Hematopoietic multipotent progenitor cell treated with erythropoietin and hydrocortisone succinate and interleukin-3 and kit ligand, for 8 days (in vitro differentiated cells): ENCODE measurements at regions not wholly inside any gene's neighbourhood (a gene's known extent, or its start where the extent isn't known, plus 50 kb on each side); places are given as distances from the start of the nearest gene placed in this dataset.
"Not testable (repeated sequence)": the region's sequence is repeated elsewhere in the genome, so short reads cannot be mapped to it uniquely, and the experiment has no call there.

Source experiments
- DNase-seq: peaks from one replicate; pipeline ENCODE4 v3.0.0-alpha.2; 2015

DNA sequence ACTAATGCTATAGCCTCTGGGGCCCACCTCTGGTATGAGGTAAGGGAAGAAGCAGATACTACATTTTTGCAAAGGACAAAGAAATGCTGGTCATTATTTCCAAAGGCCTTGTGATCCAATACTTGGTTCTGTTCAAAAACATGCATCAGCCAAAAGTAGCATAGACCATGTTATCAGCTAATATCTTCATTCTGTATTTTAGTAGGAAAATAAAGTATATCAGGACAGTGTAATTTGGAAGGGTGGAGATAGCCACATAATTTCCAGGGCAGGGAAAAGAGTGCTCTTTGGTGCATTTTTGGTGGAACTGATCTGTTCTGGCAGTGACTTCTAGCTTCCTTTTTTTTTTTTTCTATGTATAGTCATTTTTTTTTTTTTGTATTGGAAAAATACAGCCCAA lies 258.0 kb upstream of the SOX4 start:
- DNase-seq, result no peak

DNA sequence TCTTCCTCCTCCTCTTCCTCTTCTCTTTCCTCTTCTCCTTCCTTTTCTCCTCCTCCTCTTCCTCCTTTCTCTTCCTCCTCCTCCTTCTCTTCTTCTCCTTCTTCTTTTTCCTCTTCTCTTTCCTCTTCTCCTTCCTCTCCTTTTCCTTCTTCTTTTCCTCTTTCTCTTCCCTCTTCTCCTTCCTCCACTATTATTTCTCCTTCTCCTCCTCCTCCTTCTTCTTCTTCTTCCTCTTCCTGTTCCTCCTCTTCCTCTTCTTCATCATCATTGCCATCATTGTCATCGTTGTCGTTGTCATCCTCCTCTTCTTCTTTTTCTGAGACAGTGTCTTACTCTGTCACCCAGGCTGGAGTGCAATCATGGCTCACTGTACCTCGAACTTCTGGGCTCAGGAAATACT lies 256.3 kb upstream of the SOX4 start:
- no peak for DNase-seq

- no peak for DNase-seq
Observed at GRCh38 chr6:21340573-21340972, 253.0 kb upstream of the SOX4 start.

DNA sequence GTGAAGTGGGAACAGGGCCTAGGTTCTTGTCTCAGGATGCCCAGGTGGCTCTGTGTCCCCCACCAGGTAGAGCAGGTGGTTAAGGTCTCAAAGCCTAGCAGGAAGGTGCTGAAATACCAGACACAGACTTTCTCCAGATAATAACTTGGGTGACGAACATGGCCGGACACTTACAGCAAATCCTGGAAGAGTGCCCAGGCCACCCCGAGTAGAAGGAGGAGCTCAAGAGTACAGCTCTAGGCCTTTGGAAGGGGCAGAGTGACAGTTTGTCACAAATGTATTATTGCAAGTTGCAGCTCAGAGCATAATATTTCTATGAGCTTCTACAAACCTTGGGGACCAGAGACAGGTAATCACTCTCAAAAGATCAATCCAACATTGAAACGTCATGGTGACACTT lies 251.6 kb upstream of the SOX4 start:
- DNase-seq, result no peak

DNA sequence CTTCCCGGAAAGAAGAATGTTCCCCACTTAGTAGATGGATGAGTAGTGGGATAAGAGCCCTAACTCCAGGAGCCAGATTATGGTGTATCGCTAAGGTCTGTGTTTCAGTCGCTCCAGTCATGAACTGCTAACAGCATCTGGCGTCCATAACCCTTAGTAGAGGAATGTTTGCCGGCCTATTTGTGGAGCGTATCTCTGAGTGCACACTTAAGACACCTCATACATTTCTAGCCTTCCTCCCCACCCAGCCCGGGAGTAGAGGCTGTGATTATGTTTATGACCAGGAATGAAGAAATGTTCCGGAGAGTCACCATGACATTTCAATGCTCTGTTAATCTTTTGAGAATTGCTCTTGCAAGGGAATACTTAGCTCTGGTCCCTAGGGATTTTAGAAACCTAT lies 251.1 kb upstream of the SOX4 start:
- DNase-seq, result no peak

DNA sequence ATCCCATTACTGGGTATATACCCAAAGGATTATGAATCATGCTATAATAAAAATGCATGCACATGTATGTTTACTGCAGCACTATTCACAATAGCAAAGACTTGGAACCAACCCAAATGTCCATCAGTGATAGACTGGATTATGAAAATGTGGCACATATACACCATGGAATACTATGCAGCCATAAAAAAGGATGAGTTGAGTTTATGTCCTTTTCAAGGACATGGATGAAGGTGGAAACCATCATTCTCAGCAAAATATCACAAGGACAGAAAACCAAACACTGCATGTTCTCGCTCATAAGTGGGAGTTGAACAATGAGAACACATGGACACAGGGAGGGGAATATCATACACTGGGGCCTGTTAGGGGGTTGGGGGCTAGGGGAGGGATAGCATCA lies 247.8 kb upstream of the SOX4 start:
- DNase-seq, result not testable (repeated sequence)

DNA sequence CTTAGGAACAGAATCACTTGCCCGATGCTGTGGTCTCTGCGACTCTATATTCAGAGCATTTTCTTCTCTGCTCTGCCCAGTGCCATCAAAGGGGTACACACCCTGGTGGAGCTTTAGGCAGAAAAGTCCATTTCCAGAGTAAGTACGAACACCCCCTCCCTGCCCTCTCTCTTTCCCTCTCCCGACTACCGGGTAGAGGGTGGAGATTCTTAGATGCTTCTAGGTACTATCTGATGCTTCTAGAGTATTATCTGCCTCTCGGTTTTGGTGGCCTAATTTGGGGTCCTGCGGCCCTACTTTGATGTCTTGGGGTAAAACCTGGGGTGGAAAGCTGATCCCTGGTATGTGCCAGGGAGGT lies 245.4 kb upstream of the SOX4 start:
- DNase-seq, result no peak

GRCh38 chr6:21348504-21349195 lies 244.9 kb upstream of the SOX4 start:
- DNase-seq, result no peak

DNA sequence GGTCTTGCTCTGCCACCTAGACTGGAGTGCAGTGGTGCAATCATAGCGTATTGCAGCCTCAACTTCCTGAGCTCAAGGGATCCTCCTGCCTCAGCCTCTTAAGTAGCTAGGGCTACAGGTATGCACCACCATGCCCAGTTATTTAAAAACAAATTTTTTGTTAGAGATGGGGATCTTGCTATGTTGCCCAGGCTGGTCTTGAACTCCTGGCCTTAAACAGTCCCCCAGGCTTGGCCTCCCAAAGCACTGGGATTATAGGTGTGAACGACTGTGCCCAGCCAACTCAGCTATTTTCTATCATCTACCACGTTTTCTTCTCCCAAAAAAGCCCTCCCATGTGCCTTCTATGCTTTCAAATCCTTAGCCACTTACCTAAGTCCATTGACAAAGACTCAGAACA lies 243.7 kb upstream of the SOX4 start:
- no peak for DNase-seq

DNA sequence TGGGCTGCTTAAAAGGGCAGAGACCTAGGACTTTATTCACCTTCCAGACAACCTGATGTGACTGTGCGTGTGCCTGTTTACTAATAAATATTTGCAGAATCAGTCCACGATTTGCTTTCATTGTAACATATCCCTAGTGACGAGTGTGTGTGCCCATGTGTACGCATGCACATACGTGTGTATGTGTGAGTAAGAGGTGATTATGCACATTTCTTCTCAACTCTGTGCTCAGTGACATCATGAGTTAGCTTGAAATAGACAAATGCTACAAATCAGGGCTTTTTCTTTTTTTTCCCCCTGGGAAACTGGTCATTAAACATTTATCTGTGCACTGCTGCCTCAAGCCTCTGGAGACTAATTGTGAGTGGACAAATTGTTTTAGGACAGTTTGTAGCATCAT lies 242.6 kb upstream of the SOX4 start:
- DNase-seq, result no peak

DNA sequence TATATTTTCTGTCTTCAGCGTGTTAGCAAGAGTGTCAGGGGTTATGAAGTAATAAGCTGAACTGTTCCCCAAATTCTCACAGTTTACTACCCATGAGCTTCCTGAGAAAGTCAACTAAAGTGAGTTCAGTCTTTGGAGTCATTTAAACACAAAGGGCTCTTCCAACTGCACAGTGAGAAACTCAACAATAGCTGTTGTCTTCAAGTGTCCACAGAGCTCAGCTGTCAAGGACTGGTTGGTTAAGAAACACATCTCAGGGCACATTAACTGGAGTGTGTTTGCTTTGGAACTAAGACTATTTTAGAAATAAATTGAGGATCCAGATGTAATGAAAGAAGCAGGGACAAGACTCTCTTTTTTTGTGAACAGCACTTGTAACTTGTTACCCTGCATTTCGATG lies 241.4 kb upstream of the SOX4 start:
- no peak for DNase-seq

- no peak for DNase-seq
Observed at GRCh38 chr6:21354805-21355238, 238.7 kb upstream of the SOX4 start.

DNA sequence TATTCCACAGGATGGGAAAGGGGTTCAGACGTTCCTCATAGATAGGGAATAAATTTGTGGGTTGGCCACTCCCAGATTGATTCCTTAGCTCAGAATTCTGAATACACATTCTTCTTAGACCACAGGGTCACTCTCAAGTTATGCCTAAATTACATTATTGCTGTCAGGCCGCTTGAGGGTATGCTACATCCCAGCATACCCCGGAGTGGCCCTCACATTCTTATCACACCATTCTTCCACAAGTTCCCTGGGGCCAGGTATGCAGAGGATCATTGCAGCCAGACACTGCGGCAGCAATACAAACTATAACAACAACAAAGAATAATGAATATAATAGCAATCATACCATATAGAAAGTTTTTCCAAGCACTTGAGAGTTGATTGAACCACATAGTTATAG lies 237.9 kb upstream of the SOX4 start:
- DNase-seq, result no peak

GRCh38 chr6:21357262-21357661 lies 236.3 kb upstream of the SOX4 start:
- no peak for DNase-seq

DNA sequence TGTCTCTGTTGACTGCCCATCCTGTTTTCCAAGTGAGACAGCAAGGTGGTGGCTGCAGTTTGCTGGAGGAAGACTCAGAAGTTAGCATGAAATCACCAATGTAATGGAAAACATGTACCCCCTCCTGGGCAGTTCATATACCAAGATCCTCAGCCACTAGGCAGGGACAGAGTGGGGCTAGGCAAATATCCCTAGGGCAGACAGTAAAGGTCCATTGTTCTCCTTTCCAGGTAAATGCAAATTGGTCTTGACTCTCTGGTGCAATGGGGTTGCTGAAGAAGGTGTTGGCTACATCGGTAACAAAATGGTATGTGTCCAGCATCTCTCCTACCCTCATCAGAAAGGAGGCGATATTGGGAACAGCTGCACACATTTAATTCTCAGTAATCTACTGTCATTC lies 233.6 kb upstream of the SOX4 start:
- DNase-seq, result no peak

DNA sequence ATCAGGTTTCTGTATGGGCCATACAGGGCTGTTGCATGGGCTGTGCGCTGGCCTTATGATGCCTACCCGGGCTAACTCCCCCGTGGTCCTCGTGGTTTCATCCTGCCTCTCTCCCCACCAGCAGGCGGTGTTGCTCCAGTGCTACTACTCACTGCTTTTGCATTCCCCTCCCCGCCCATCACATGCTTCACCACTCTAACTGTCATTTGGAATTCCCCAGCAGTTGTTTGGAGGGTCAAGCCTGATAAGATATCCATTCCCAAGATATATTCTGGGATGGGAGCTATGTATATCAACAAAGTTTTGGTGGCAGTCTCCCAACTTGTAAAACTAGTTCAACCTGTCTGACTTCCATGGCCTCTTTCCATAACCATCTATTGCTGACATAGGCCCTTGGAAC lies 233.2 kb upstream of the SOX4 start:
- no peak for DNase-seq

- no peak for DNase-seq
Observed at GRCh38 chr6:21367148-21367547, 226.4 kb upstream of the SOX4 start.

- DNase-seq, result no peak
Observed at GRCh38 chr6:21367649-21368154, 225.8 kb upstream of the SOX4 start.

GRCh38 chr6:21371061-21371460 lies 222.5 kb upstream of the SOX4 start:
- no peak for DNase-seq

- no peak for DNase-seq
Observed at GRCh38 chr6:21371676-21372171, 221.8 kb upstream of the SOX4 start.

GRCh38 chr6:21375151-21376116 lies 218.1 kb upstream of the SOX4 start:
- no peak for DNase-seq

GRCh38 chr6:21377356-21377755 lies 216.2 kb upstream of the SOX4 start:
- no peak for DNase-seq

- no peak for DNase-seq
Observed at GRCh38 chr6:21381331-21381963, 212.1 kb upstream of the SOX4 start.
